GM18499 (cell line): ENCODE measurements at regions not wholly inside any gene's neighbourhood (a gene's known extent, or its start where the extent isn't known, plus 50 kb on each side); places are given as distances from the start of the nearest gene placed in this dataset.
"Not testable (repeated sequence)": the region's sequence is repeated elsewhere in the genome, so short reads cannot be mapped to it uniquely, and the experiment has no call there.

Experiments
- ATAC-seq: cut with Tn5 transposase; IDR thresholded peaks from one replicate; pipeline ENCODE4 v1.9.1; 2021; ENCODE audit warnings: moderate number of reproducible peaks; ENCODE audit not compliant: insufficient read depth, unreplicated experiment

GRCh38 chr16:64667334-64667877, 454.5 kb downstream of the CDH11 start:
- no peak for ATAC-seq

DNA sequence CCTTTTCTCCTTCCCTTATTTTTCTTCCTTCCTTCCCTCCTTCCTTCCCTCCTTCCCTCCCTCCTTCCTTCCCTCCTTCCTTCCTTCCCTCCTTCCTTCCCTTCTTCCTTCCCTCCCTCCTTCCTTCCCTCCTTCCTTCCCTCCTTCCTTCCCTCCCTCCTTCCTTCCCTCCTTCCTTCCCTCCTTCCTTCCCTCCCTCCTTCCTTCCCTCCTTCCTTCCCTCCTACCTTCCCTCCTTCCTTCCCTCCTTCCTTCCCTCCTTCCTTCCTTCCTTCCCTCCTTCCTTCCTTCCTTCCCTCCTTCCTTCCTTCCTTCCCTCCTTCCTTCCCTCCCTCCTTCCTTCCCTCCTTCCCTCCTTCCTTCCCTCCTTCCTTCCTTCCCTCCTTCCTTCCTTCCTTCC, 459.6 kb downstream of the CDH11 start:
- not testable (repeated sequence) for ATAC-seq

DNA sequence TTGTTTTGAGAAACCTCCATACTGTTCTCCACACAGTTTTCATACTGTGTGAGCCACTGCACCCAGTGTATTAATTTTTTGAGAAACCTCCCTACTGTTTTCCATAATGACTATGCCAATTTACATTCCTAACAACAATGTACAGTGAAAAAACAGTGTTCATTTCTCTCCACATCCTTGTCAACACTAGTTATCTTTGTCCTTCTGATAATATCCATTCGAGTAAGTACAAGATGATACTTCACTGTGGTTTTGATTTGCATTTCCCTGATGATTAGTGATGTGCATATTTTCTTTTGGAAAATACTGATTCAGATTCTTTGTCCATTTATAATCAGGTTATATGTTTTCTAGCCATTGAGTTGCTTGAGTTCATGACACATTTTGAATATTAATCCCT, 462.0 kb downstream of the CDH11 start:
- ATAC-seq: no peak

- ATAC-seq: no peak
Observed at GRCh38 chr16:64657316-64658011, 464.4 kb downstream of the CDH11 start.

DNA sequence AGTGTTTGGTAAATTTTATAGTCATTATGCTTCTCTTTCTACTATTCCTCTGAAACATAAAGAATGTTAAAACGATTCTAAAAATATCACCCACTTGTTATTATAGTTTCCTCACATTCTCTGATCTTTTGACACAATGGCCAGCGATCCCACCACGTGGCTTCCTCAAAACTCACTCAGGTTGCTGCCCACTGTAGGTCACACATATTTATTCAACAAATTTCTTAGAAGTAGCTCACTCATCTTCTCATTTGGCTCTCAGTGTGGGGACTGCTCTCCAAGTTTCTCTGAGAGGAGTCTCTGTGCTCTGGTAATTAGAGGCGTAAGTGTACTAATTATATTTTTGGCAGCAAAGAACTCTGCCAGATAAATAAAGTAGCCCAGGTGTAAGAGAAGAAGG, 465.4 kb downstream of the CDH11 start:
- no peak for ATAC-seq

DNA sequence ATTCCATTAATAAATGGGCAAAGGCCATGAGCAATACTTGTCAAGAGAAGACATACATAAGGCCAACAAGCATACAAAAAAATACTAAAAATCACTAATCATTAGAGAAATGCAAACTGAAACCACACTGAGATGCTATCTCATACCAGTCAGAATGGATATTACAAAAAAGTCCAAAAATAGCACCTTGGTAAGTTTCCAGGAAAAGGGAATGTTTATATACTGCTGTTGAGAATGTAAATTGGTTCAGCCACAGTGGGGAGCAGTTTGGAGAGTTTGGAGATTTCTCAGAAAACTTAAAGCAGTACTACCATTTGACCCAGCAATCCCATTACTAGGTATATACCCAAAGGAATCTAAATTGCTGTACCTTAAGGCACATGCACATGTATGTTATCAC, 467.7 kb downstream of the CDH11 start:
- ATAC-seq: no peak

DNA sequence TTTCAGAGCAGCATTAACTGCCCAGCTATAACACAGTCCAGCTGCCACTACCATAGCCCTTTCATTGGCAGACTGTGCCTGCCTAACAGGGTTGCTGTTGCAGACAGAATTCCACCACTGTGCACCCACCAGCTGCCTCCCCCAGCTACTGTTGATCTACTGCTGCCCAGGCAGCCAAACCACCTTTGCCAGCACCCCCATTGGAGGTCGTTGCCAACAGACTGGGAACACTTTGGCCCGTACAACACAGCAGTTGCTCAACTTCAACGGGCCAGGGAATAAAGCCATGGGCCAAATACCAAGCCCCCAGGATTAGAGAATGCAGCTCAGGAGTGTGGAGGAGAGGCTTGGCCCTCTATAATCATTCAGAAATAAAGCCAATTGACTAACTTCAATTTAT, 473.6 kb downstream of the CDH11 start:
- ATAC-seq: no peak

GRCh38 chr16:64641343-64641742, 480.5 kb downstream of the CDH11 start:
- ATAC-seq: no peak

DNA sequence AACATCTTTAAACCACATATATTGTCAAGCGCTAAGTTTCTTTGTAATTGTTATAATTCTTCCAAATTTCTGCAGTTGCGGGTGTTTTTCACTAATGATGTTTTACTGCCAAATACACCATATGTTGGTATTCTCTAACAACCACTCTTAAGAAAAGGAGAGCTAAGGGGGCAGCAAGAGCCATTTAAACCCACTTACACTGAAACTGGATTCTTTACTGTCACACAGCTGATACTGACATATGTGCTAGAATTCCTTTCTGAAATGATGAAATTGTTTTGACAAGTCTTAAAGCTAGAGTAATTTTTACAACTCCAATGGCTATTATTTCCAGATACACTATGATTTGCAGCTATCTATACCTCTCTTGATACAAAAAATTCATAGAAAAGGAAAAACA, 483.1 kb downstream of the CDH11 start:
- no peak for ATAC-seq

DNA sequence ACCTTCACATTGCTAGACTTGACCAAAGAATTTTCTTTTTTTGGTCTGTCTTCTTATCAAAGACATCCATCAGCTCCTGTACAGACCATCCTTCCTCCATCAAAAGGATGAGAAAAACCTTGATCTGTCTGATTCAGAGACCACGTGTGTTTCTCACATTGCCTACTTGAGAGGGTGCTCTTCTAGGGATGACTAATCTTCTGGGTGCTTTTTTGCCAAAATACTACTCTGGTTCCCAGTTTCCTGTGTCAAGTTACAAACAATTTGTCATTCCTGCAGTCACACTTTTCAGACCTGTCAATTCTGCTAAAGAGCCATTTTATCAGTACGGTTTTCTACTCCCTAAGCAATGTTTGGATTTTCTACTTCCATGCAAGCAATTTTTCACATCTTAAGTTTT, 492.2 kb downstream of the CDH11 start:
- ATAC-seq: no peak

GRCh38 chr16:64627781-64628180, 494.1 kb downstream of the CDH11 start:
- no peak for ATAC-seq

GRCh38 chr16:64627288-64627687, 494.6 kb downstream of the CDH11 start:
- ATAC-seq: no peak

- ATAC-seq: no peak
Observed at GRCh38 chr16:64626776-64627175, 495.1 kb downstream of the CDH11 start.

GRCh38 chr16:64621616-64622015, 500.2 kb downstream of the CDH11 start:
- no peak for ATAC-seq

- no peak for ATAC-seq
Observed at GRCh38 chr16:64617836-64618476, 503.9 kb downstream of the CDH11 start.

DNA sequence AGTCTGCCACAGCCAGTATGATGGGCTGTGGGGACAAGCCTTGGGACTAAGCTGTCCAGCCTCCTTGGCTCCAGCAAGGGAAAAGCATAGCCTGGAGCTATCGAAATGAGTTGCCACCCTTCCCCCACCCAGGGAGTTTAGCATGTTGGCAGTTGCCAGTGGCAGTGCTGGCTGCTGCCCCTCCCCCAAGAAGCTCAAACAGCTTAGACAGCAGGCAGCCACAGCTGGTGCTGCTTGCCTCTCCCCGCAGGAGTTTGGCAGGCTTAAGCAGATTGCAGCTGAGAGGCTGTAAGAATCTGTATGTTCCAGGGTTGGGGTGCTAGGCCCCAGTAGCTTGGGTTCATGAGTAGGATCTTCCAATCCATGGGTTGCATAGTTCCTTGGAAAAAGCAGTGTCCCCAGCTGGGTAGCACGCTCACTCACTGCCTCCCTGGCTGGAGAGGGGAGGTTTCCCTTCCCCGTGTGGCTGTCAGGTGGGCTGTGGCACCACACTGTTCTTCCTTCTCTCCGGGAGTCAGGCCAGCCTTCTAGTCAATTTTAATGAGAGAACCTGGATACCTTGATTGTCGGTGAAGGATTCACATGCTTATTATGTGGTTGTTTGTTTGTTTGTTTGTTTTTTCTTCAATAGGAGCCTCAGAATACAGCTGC, 506.1 kb downstream of the CDH11 start:
- ATAC-seq: no peak

- ATAC-seq: no peak
Observed at GRCh38 chr16:64596196-64596595, 525.7 kb downstream of the CDH11 start.

DNA sequence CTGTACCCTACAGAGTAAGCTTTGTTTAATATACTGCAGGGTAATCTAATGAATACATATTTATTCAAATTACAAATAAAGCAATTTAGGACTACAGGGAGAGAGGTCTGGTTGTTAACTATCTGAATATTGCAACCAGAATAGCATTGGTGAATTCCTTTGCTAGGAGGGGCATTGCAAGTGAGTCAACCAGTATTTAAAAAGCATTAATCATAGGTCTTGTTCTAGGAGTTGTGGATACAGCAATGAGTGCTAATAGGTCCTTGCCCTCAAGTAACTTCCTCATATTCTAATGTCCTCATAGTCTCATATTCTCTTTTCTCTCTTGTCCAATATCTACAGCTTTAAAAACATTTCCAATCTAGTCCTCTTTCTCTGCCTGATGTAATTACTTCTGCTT, 531.4 kb downstream of the CDH11 start:
- no peak for ATAC-seq

DNA sequence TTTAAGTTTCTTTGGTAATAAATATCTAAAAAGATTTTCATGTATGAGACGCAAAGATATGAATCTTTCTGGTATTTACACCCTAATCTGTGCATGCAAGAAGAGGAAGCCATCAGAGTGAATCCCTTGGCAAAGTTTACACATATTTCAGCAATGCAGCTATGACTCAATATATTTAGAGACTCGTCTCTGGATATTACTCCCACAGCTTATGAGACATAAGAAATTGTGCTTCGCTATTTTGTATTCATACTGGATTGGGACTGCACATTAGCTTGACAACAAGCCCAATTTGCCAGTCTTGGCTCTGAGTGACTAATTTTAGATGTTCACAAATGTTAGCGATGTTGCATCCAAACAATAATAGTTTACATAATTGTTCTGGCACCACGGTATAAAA, 532.0 kb downstream of the CDH11 start:
- ATAC-seq: no peak

DNA sequence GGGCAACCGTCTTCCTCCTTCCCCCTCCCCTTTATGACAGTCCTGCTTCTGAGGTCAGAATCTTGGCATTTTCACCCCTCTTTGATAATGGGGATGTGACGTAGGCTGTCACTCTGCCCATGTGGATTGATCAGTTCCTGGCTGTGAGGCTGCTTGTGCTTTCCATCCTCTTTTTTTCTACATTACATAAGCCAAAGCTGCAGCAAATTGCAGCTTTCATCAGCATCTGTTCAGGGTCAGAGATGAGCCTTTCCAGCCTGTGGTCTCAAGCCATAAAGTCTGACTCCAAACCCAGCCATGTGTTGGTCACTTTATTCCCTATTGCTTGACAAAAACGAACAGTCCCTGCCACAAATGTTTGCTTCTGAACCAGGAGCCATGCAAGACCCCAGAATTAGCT, 535.1 kb downstream of the CDH11 start:
- ATAC-seq: no peak

DNA sequence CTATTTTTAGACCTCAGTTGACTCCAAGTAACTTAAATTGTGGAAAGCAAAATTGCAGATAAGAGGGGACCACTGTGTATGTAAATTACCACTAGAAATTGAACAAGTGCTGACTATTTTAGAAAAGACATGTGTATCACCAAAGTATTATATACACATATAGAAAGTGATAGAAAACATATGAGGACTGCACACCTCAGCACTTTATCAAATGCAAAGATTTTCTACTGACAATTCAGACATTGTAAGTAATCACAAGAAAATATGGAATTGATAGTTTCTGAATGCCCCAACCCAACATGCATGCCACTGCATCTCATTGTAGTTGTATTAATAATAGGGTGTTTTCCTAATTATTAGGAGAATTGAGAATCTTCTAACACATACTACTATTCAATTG, 536.5 kb downstream of the CDH11 start:
- no peak for ATAC-seq
